Stomach (tissue), 8 donors: ENCODE measurements at regions not wholly inside any gene's neighbourhood (a gene's known extent, or its start where the extent isn't known, plus 50 kb on each side); places are given as distances from the start of the nearest gene placed in this dataset.
"Not testable (repeated sequence)": the region's sequence is repeated elsewhere in the genome, so short reads cannot be mapped to it uniquely, and the experiment has no call there.

Experiments used
- DNase-seq, 2 donors: peaks; one replicate each; pipeline versions ENCODE4 v3.0.0 to v3.0.0-alpha.2; 2013 to 2019
- H3K27ac ChIP-seq, 5 donors: fragments of 200-600 bp in 4 of 5; sonication (generic) in 4 of 5; one replicate each; pipeline ENCODE4 v1.5.1; 2013 to 2019; ENCODE audit warnings: mild to moderate bottlenecking in 1 of 5, moderate library complexity in 1 of 5
- H3K27me3 ChIP-seq, 3 donors: fragments of 200-600 bp; sonication (generic); one replicate each; pipeline ENCODE4 v1.5.1; 2017 to 2019; ENCODE audit warnings: mixed run types in 1 of 3
- H3K36me3 ChIP-seq, 4 donors: fragments of 200-600 bp; sonication (generic); 1 replicate in 3 of 4; 2 replicates in 1 of 4; pipeline ENCODE4 v1.5.1; 2016 to 2019
- H3K4me1 ChIP-seq, 4 donors: fragments of 200-600 bp; sonication (generic); one replicate each; pipeline ENCODE4 v1.5.1; 2016 to 2019
- H3K4me3 ChIP-seq, 4 donors: fragments of 200-600 bp; sonication (generic) in 3 of 4; one replicate each; pipeline ENCODE4 v1.5.1; 2016 to 2019; ENCODE audit warnings: mild to moderate bottlenecking in 1 of 4
- H3K9me3 ChIP-seq, 4 donors: fragments of 200-600 bp; sonication (generic); one replicate each; pipeline ENCODE4 v1.5.1; 2016 to 2019
- EP300 ChIP-seq: sonication (generic); formaldehyde crosslinking; IDR thresholded peaks from one replicate; pipeline ENCODE4 v1.6.1; 2017; ENCODE audit warnings: antibody characterized with exemption
- POLR2A ChIP-seq, 4 donors: fragments of 450-650 bp; IDR thresholded peaks; one replicate each; pipeline ENCODE4 v1.6.1; 2016; ENCODE audit warnings: antibody characterized with exemption in 4 of 4, control low read depth in 2 of 4, mild to moderate bottlenecking in 1 of 4, moderate library complexity in 1 of 4
- POLR2AphosphoS5 ChIP-seq, 3 donors: sonication (generic); formaldehyde crosslinking; IDR thresholded peaks; one replicate each; pipeline ENCODE4 v1.6.1; 2016; ENCODE audit warnings: antibody characterized with exemption in 3 of 3
- WGBS, 5 donors: extraction: QIAGEN DNeasy Blood & Tissue Kit in 3 of 5; methylation state at CpG; one replicate each; pipeline versions ENCODE4 v1.1.5 to v1.1.7; 2013 to 2018; 5-methylcytosine and 5-hydroxymethylcytosine counted together
- intact Hi-C: fragments of 100-400 bp; cut with DNase I; formaldehyde crosslinking; loops from one replicate; pipeline ENCODE4 v1.15.1; 2023; ENCODE audit warnings: low total_unique reads
- TF ChIP-seq, protein P1 (sequence below), 7 experiments: fragments of 450-650 bp in 4 of 7; fragments of 200-600 bp in 3 of 7; sonication (generic) in 3 of 7; IDR thresholded peaks; one replicate each; pipeline ENCODE4 v1.5.1; 2016 to 2019; ENCODE audit warnings: antibody characterized with exemption in 7 of 7, control low read depth in 2 of 7, mild to moderate bottlenecking in 1 of 7
- donor health status: healthy with polysubstance abuse.
- donor health status: Bipolar disorder and iron deficiency.
- donor health status: healthy.

GRCh38 chr1:157348538-157349480 is 203.5 kb downstream of the FCRL5 start:
- peaks cover 0 to 13% (median 0%) of the 10 kb centered on the region in 3 donors for H3K27me3 ChIP-seq
- intact Hi-C loops: no loop called here
- peaks cover 0 to 4% (median 0%) of the 10 kb centered on the region in 4 donors for H3K9me3 ChIP-seq
- no peaks in the 10 kb centered on the region for H3K36me3 ChIP-seq
- no peak overlapping the region for H3K4me3 ChIP-seq
- TF ChIP-seq POLR2AphosphoS5 (IDR thresholded peaks at IDR 0.05) (no peak), POLR2A (IDR thresholded peaks at IDR 0.05) (no peak), EP300 (no peak)
- TF ChIP-seq, protein P1, sequence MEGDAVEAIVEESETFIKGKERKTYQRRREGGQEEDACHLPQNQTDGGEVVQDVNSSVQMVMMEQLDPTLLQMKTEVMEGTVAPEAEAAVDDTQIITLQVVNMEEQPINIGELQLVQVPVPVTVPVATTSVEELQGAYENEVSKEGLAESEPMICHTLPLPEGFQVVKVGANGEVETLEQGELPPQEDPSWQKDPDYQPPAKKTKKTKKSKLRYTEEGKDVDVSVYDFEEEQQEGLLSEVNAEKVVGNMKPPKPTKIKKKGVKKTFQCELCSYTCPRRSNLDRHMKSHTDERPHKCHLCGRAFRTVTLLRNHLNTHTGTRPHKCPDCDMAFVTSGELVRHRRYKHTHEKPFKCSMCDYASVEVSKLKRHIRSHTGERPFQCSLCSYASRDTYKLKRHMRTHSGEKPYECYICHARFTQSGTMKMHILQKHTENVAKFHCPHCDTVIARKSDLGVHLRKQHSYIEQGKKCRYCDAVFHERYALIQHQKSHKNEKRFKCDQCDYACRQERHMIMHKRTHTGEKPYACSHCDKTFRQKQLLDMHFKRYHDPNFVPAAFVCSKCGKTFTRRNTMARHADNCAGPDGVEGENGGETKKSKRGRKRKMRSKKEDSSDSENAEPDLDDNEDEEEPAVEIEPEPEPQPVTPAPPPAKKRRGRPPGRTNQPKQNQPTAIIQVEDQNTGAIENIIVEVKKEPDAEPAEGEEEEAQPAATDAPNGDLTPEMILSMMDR (IDR thresholded peaks at IDR 0.05): no peak
- WGBS, 5 donors: 33 to 59% (median 56%) methylated on average over 3 to 4 of the region's 4 CpGs
- DNase-seq: no peak
- H3K4me1 ChIP-seq: no peaks in the 10 kb centered on the region
- no peak overlapping the region for H3K27ac ChIP-seq

DNA sequence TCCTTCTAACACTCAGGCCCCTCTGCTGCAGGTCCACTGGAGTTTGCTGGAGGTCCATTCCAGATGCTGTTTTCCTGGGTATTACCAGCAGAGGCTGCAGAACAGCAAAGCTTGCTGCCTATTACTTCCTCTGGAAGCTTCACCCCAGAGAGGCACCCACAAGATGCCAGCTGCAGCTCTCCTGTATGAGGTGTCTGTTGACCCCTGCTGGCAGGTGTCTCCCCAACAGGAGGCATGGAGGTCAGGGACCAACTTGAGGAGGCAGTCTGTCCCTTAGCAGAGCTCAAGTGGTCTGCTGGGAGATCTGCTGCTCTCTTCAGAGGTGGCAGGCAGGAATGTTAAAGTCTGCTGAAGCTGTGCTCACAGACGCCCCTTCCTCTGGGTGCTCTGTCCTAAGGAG is 204.8 kb downstream of the FCRL5 start:
- Histone ChIP-seq H3K27me3 (peaks cover 0 to 13% (median 0%) of the 10 kb centered on the region in 3 donors), H3K9me3 (peaks cover 0 to 4% (median 0%) of the 10 kb centered on the region in 4 donors), H3K4me3 (no peak overlapping the region), H3K27ac (no peak overlapping the region), H3K36me3 (no peaks in the 10 kb centered on the region), H3K4me1 (no peaks in the 10 kb centered on the region)
- intact Hi-C loops: no loop called here
- no peak for DNase-seq
- TF ChIP-seq, protein P1 (IDR thresholded peaks at IDR 0.05): no peak
- TF ChIP-seq POLR2A (IDR thresholded peaks at IDR 0.05) (no peak), POLR2AphosphoS5 (IDR thresholded peaks at IDR 0.05) (no peak), EP300 (no peak)
- 65 to 83% (median 80%) methylated on average over 1 of the region's 1 CpG for WGBS, 5 donors

DNA sequence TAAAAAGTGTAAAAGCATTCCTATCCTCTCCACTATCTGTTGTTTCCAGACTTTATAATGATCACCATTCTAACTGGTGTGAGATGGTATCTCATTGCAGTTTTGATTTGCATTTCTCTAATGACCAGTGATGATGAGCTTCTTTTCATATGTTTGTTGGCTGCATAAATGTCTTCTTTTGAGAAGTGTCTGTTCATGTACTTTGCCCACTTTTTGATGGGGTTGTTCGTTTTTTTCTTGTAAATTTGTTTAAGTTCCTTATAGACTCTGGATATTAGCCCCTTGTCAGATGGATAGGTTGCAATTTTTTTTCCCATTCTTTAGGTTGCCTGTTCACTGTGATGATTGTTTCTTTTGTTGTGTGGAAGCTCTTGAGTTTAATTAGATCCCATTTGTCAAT is 199.6 kb upstream of the ETV3 start:
- H3K9me3 ChIP-seq, H3K36me3 ChIP-seq, H3K4me1 ChIP-seq, H3K27me3 ChIP-seq, H3K27ac ChIP-seq, intact Hi-C loops, H3K4me3 ChIP-seq, DNase-seq: not testable (repeated sequence)
- 71 to 78% (median 73%) methylated on average over 1 of the region's 1 CpG for WGBS, 5 donors

DNA sequence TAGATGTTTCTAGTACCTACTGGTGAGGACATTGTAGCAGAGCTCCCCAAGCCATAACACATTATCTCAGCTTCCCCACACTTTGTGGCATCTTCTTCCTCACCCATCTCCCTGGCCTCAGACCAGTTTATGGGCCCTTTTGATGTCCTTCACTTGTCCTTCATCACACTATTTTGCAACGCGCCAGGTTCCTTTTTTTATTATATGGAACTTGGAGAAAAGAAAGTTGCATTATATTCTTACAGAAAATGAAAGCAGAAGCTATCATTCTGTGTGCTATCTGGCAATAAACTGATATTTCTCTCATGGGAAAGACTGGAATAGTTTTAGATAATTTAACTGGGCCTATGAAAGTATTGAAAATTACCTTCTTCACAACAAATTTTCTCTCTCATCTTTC is 196.9 kb upstream of the ETV3 start:
- Histone ChIP-seq H3K27me3 (no peaks in the 10 kb centered on the region), H3K4me3 (no peak overlapping the region), H3K4me1 (no peaks in the 10 kb centered on the region), H3K27ac (no peak overlapping the region), H3K9me3 (no peaks in the 10 kb centered on the region), H3K36me3 (no peaks in the 10 kb centered on the region)
- intact Hi-C loops: no loop called here
- 76 to 88% (median 87%) methylated on average over 2 of the region's 2 CpGs for WGBS, 5 donors
- TF ChIP-seq POLR2A (IDR thresholded peaks at IDR 0.05) (no peak), POLR2AphosphoS5 (IDR thresholded peaks at IDR 0.05) (no peak), EP300 (no peak)
- TF ChIP-seq, protein P1 (IDR thresholded peaks at IDR 0.05): no peak
- DNase-seq: no peak

DNA sequence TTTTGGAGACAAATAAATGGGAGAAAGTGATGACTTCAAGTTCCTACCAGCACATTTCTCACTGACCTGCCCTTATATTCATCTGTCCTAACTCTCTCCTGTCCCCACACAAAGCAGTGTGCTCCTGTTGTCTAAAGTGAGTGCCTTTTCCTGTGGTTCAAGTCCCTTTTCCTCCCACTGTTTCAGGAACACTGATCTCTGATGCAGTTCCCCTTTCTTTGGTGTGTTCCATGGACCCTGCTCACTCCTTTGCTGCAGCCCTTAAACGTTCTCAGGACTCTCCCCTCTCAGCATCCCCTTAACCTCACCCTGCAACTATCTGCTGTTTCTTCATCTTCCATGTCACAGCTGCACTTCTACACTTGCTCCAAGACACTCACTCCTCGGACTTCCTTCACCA is 195.8 kb upstream of the ETV3 start:
- Histone ChIP-seq H3K27ac (no peak overlapping the region), H3K36me3 (no peaks in the 10 kb centered on the region), H3K4me3 (no peak overlapping the region), H3K9me3 (no peaks in the 10 kb centered on the region), H3K4me1 (no peaks in the 10 kb centered on the region), H3K27me3 (no peaks in the 10 kb centered on the region)
- WGBS, 5 donors: 50 to 65% (median 57%) methylated on average over 2 of the region's 2 CpGs
- DNase-seq: no peak
- intact Hi-C loops: no loop called here
- TF ChIP-seq POLR2A (IDR thresholded peaks at IDR 0.05): no peak
- no peak for TF ChIP-seq EP300
- TF ChIP-seq, protein P1 (IDR thresholded peaks at IDR 0.05): no peak
- TF ChIP-seq POLR2AphosphoS5 (IDR thresholded peaks at IDR 0.05): no peak

DNA sequence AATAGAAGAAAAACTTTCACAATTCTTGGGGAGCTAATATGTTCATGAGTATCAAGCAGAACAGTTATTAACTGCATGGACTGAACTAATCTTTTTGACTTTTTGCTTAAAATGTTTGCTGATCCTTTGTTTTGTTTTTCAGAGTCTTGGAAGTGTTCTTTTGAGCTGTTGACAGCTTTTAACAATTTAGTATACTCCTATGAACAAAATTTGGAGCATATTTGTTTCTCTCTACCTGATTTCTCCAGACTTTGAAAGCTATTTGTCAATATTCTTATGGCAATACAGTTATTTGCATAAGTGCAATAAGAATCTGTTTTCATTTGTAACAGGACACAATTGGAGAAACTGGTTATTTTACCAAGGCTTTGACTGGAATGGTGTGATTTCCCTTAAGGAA is 192.0 kb upstream of the ETV3 start:
- H3K4me3 ChIP-seq, DNase-seq, H3K27me3 ChIP-seq, intact Hi-C loops, H3K27ac ChIP-seq, H3K36me3 ChIP-seq, H3K9me3 ChIP-seq, H3K4me1 ChIP-seq: not testable (repeated sequence)

- H3K4me3 ChIP-seq, H3K4me1 ChIP-seq, H3K27ac ChIP-seq, DNase-seq, H3K9me3 ChIP-seq, H3K27me3 ChIP-seq, H3K36me3 ChIP-seq, intact Hi-C loops: not testable (repeated sequence)
Measured at GRCh38 chr1:157328120-157328519, 189.9 kb upstream of the ETV3 start.
